ENCODE measurements at regions not wholly inside any gene's neighbourhood (a gene's known extent, or its start where the extent isn't known, plus 50 kb on each side); places are given as distances from the start of the nearest gene placed in this dataset.

- TF ChIP-seq, protein P1, sequence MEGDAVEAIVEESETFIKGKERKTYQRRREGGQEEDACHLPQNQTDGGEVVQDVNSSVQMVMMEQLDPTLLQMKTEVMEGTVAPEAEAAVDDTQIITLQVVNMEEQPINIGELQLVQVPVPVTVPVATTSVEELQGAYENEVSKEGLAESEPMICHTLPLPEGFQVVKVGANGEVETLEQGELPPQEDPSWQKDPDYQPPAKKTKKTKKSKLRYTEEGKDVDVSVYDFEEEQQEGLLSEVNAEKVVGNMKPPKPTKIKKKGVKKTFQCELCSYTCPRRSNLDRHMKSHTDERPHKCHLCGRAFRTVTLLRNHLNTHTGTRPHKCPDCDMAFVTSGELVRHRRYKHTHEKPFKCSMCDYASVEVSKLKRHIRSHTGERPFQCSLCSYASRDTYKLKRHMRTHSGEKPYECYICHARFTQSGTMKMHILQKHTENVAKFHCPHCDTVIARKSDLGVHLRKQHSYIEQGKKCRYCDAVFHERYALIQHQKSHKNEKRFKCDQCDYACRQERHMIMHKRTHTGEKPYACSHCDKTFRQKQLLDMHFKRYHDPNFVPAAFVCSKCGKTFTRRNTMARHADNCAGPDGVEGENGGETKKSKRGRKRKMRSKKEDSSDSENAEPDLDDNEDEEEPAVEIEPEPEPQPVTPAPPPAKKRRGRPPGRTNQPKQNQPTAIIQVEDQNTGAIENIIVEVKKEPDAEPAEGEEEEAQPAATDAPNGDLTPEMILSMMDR (IDR thresholded peaks at IDR 0.05) = no peak
- TF ChIP-seq POLR2A (IDR thresholded peaks at IDR 0.05) = no peak
Measured at GRCh38 chr3:194257151-194257621, 93.9 kb downstream of the CPN2 start.
